ENCODE measurements at regions not wholly inside any gene's neighbourhood (a gene's known extent, or its start where the extent isn't known, plus 50 kb on each side); places are given as distances from the start of the nearest gene placed in this dataset.

- no peak for TF ChIP-seq CTCF (IDR thresholded peaks at IDR 0.05; ENCODE audit: borderline replicate concordance, control extremely low read depth, extremely low read depth, insufficient read depth, missing control alignments)
- DNase-seq (ENCODE audit: low spot score): no peak
- in situ Hi-C loops (cut with MboI; ENCODE audit: low sequenced_read_pairs, unreplicated experiment): no loop called here
These were observed 935.9 kb downstream of the GATA3 start for GRCh38 chr10:8990280-8990987.

GRCh38 chr10:8992009-8992408 is 937.5 kb downstream of the GATA3 start:
- no peak for DNase-seq (ENCODE audit: low spot score)
- no peak for TF ChIP-seq CTCF (IDR thresholded peaks at IDR 0.05; ENCODE audit: borderline replicate concordance, control extremely low read depth, extremely low read depth, insufficient read depth, missing control alignments)
- in situ Hi-C loops (cut with MboI; ENCODE audit: low sequenced_read_pairs, unreplicated experiment): no loop called here

GRCh38 chr10:8993864-8994263 is 939.4 kb downstream of the GATA3 start:
- no peak for TF ChIP-seq CTCF (IDR thresholded peaks at IDR 0.05; ENCODE audit: borderline replicate concordance, control extremely low read depth, extremely low read depth, insufficient read depth, missing control alignments)
- DNase-seq (ENCODE audit: low spot score): no peak
- in situ Hi-C loops (cut with MboI; ENCODE audit: low sequenced_read_pairs, unreplicated experiment): no loop called here

- TF ChIP-seq CTCF (IDR thresholded peaks at IDR 0.05; ENCODE audit: borderline replicate concordance, control extremely low read depth, extremely low read depth, insufficient read depth, missing control alignments): no peak
- in situ Hi-C loops (cut with MboI; ENCODE audit: low sequenced_read_pairs, unreplicated experiment): no loop called here
- DNase-seq (ENCODE audit: low spot score): no peak
These were observed 944.3 kb downstream of the GATA3 start for GRCh38 chr10:8998751-8999150.

- no peak for TF ChIP-seq CTCF (IDR thresholded peaks at IDR 0.05; ENCODE audit: borderline replicate concordance, control extremely low read depth, extremely low read depth, insufficient read depth, missing control alignments)
- in situ Hi-C loops (cut with MboI; ENCODE audit: low sequenced_read_pairs, unreplicated experiment): no loop called here
- DNase-seq (ENCODE audit: low spot score): no peak
These were observed 948.6 kb downstream of the GATA3 start for GRCh38 chr10:9003122-9003521.

GRCh38 chr10:9004736-9005135 is 950.2 kb downstream of the GATA3 start:
- no peak for TF ChIP-seq CTCF (IDR thresholded peaks at IDR 0.05; ENCODE audit: borderline replicate concordance, control extremely low read depth, extremely low read depth, insufficient read depth, missing control alignments)
- in situ Hi-C loops (cut with MboI; ENCODE audit: low sequenced_read_pairs, unreplicated experiment): no loop called here
- no peak for DNase-seq (ENCODE audit: low spot score)
